Endothelial cell (in vitro differentiated cells): ENCODE measurements at regions not wholly inside any gene's neighbourhood (a gene's known extent, or its start where the extent isn't known, plus 50 kb on each side); places are given as distances from the start of the nearest gene placed in this dataset.

Experiments
- DNase-seq: peaks from one replicate; pipeline ENCODE4 v3.0.0; 2021; ENCODE audit warnings: low spot score
- H3K27ac Mint-ChIP-seq: one replicate; pipeline ENCODE4 v1.8.0; 2021; ENCODE audit warnings: mixed read lengths, inconsistent platforms; ENCODE audit not compliant: unreplicated experiment
- H3K27me3 Mint-ChIP-seq: one replicate; pipeline ENCODE4 v1.8.0; 2021; ENCODE audit warnings: mild to moderate bottlenecking, moderate library complexity, mixed read lengths, inconsistent platforms; ENCODE audit not compliant: unreplicated experiment
- H3K36me3 Mint-ChIP-seq: one replicate; pipeline ENCODE4 v1.8.0; 2021; ENCODE audit warnings: mild to moderate bottlenecking, low read depth, mixed read lengths, inconsistent platforms; ENCODE audit not compliant: unreplicated experiment
- H3K4me1 Mint-ChIP-seq: one replicate; pipeline ENCODE4 v1.8.0; 2021; ENCODE audit warnings: mild to moderate bottlenecking, mixed read lengths, inconsistent platforms; ENCODE audit not compliant: unreplicated experiment
- H3K4me3 Mint-ChIP-seq: one replicate; pipeline ENCODE4 v1.8.0; 2021; ENCODE audit warnings: mild to moderate bottlenecking, mixed read lengths, inconsistent platforms; ENCODE audit not compliant: unreplicated experiment
- H3K9me3 Mint-ChIP-seq: one replicate; pipeline ENCODE4 v1.8.0; 2021; ENCODE audit warnings: mixed read lengths, inconsistent platforms; ENCODE audit not compliant: unreplicated experiment
- TF ChIP-seq, protein P1 (sequence below): fragments of 200-600 bp; sonication (generic); IDR thresholded peaks from one replicate; pipeline ENCODE4 v1.5.0; 2021; ENCODE audit warnings: antibody characterized with exemption; ENCODE audit not compliant: unreplicated experiment

DNA sequence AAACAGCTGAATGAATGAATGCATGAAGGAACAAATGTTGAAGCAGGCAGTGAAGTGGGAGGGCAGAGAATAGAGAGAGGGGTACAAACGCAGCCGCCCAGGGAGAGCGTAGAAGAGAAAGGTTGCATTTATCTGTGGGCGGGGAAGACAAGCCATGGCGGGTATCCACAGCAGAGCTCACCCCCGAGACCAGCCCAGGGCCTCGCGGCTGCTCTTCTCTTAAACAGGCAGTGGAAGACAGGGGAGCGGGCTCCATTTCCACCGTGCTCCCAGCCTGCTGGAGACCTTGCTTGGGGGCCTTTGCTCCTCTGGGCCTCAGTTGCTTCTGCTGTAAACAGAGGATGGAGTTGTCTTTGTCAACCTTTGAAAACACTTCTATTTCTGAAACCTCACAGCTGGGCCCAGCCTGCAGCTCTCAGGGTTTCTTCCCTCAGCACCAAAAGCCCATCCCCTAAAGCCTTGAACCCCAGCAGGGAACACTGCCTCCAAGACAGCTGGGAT, 259.5 kb downstream of the UACA start:
- TF ChIP-seq, protein P1, sequence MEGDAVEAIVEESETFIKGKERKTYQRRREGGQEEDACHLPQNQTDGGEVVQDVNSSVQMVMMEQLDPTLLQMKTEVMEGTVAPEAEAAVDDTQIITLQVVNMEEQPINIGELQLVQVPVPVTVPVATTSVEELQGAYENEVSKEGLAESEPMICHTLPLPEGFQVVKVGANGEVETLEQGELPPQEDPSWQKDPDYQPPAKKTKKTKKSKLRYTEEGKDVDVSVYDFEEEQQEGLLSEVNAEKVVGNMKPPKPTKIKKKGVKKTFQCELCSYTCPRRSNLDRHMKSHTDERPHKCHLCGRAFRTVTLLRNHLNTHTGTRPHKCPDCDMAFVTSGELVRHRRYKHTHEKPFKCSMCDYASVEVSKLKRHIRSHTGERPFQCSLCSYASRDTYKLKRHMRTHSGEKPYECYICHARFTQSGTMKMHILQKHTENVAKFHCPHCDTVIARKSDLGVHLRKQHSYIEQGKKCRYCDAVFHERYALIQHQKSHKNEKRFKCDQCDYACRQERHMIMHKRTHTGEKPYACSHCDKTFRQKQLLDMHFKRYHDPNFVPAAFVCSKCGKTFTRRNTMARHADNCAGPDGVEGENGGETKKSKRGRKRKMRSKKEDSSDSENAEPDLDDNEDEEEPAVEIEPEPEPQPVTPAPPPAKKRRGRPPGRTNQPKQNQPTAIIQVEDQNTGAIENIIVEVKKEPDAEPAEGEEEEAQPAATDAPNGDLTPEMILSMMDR = no peak
- H3K27ac Mint-ChIP-seq = no peak overlapping the region

DNA sequence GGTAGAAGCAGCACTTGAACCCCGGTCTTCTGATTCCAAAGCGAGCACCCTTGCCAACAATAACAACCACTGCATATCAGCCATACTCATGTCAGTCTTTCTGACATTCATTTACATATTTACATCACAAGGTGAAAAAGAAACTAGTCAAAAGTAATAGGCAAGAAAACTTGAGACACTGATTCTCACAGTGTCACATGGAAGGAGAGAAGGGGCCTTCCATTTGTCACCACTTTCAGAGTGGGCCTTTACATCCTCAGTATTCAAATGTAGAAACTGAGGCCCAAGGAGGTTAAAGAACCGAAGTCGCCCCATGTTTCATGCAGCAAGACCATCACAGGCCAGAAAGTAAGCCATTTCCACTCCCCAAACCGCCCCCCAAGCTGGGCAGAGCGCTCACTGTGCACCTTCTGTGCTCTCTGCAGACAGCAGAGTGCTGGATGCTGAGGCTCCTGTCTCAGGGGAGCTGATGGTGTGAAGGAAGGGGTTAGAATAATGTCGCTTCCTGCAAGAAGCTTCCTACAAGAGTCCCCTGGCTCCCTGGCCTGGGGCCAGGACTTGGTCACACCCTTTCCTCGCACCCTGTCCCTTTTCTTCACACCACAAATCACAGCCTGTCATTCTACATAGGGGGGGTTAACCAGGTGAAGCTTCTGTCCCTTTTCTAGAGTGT, 260.1 kb downstream of the UACA start:
- no peak overlapping the region for H3K4me3 Mint-ChIP-seq
- H3K4me1 Mint-ChIP-seq = peaks cover 19% of the 10 kb centered on the region
- DNase-seq = no peak
- H3K36me3 Mint-ChIP-seq = no peaks in the 10 kb centered on the region
- H3K27me3 Mint-ChIP-seq = no peaks in the 10 kb centered on the region
- H3K9me3 Mint-ChIP-seq = no peaks in the 10 kb centered on the region
- no peak overlapping the region for H3K27ac Mint-ChIP-seq
- TF ChIP-seq, protein P1 = no peak

More for the DNA sequence above, 259.5 kb downstream of the UACA start:
- no peaks in the 10 kb centered on the region for H3K36me3 Mint-ChIP-seq
- H3K4me1 Mint-ChIP-seq = peaks cover 25% of the 10 kb centered on the region
- DNase-seq = no peak
- H3K4me3 Mint-ChIP-seq = no peak overlapping the region
- H3K9me3 Mint-ChIP-seq = no peaks in the 10 kb centered on the region
- no peaks in the 10 kb centered on the region for H3K27me3 Mint-ChIP-seq

DNA sequence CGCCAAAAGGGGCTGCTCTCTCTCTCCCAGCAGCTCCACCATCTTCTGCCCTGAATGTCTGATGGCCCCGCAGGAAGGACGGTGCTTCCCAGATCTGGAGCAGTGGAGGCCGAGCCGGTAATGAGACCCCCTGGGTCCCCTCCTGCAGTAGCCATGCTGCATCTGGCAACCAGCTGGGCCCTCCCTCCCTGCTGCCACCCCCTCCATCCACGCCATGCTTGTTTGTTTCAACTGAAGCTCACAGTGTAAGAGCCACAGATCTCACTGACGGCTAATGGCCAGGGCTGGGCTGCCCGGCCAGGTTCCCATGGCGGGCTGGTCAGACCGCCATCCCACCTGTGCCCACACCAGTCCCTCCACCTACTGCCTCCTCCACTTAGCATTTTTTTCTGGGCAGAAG, 260.8 kb downstream of the UACA start:
- Mint-ChIP-seq H3K27me3 (no peaks in the 10 kb centered on the region), H3K4me1 (peaks cover 19% of the 10 kb centered on the region)
- DNase-seq = no peak

DNA sequence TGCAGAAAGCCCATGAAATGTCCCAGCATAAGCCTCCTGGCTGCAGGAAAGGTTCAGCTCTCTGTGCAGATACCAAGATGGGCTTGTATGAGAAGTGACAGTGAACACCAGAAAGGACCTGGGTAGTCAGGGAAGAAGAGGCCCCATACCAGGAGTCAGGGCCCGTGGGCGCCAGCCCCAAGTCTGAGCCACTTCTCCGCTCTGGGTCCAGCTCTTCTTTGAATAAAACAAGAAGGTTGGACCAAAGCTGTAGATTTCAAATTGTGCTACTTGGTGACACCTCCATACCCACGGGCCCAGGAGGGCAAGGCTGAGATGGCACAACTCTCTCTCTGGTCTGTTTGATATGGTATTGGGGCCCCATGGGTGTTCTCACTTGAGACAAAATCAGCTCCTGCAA, 261.5 kb downstream of the UACA start:
- Mint-ChIP-seq H3K4me1 (peaks cover 19% of the 10 kb centered on the region), H3K27ac (no peak overlapping the region), H3K4me3 (no peak overlapping the region), H3K9me3 (no peaks in the 10 kb centered on the region), H3K27me3 (no peaks in the 10 kb centered on the region), H3K36me3 (no peaks in the 10 kb centered on the region)
- TF ChIP-seq, protein P1 = no peak
- DNase-seq = no peak

More for the DNA sequence above, 260.8 kb downstream of the UACA start:
- no peaks in the 10 kb centered on the region for H3K36me3 Mint-ChIP-seq
- TF ChIP-seq, protein P1 = no peak
- no peaks in the 10 kb centered on the region for H3K9me3 Mint-ChIP-seq
- H3K4me3 Mint-ChIP-seq = no peak overlapping the region
- no peak overlapping the region for H3K27ac Mint-ChIP-seq

DNA sequence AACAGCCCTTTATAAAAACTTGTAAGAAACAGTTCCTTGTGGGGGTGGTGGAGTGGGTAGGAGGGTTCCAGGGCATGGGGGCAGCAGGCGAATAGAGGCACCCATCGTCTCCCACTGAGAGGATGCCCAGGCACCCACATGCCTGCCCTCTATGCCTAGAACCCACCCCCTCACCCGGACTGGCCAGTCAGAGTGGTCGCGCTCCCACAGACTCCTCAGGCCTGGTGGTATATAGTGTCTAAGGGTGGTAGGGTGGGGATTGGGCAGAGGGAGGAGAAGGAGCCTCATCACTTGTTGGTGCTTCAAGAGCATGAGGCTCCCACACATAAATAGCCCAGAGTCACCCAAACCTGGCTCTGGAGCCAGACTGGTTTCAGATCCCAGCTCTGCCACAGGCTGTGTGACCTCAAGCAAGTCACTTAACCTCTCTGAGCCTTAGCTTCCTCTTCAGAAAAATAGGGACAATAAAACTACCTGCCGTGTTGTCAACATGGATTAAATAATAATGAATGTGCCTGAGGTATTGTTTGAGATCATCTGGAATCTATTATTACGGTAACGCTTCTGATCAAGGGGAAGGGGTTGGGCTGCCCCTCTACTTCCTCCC, 262.1 kb downstream of the UACA start:
- Mint-ChIP-seq H3K4me1 (peaks cover 19% of the 10 kb centered on the region), H3K27ac (no peak overlapping the region), H3K36me3 (no peaks in the 10 kb centered on the region), H3K9me3 (no peaks in the 10 kb centered on the region), H3K27me3 (no peaks in the 10 kb centered on the region), H3K4me3 (no peak overlapping the region)
- DNase-seq = no peak
- TF ChIP-seq, protein P1 = no peak
